Neural cell (in vitro differentiated cells): ENCODE measurements at regions not wholly inside any gene's neighbourhood (a gene's known extent, or its start where the extent isn't known, plus 50 kb on each side); places are given as distances from the start of the nearest gene placed in this dataset.

Source experiments
- H2AFZ ChIP-seq: fragments of 200-600, 300-800 bp; sonication (generic), shearing (Covaris generic); 2 replicates; pipeline ENCODE4 v1.6.0; 2014; ENCODE audit warnings: low read depth, mild to moderate bottlenecking, antibody characterized with exemption, low read length, moderate library complexity
- H3F3A ChIP-seq: fragments of 200-600 bp; shearing (Covaris generic); 2 replicates; pipeline ENCODE4 v1.6.1; 2016; ENCODE audit warnings: mild to moderate bottlenecking, moderate library complexity, mixed read lengths, antibody characterized with exemption, low read length; ENCODE audit not compliant: insufficient read depth, poor library complexity, severe bottlenecking
- H3K27ac ChIP-seq: fragments of 200-600, 300-800 bp; sonication (generic), shearing (Covaris generic); 2 replicates; pipeline ENCODE4 v1.5.1; 2014; ENCODE audit warnings: mild to moderate bottlenecking, low read length, moderate library complexity
- H3K27me3 ChIP-seq: fragments of 300-800, 200-600 bp; sonication (generic), shearing (Covaris generic); 2 replicates; pipeline ENCODE4 v1.6.0; 2014; ENCODE audit warnings: mild to moderate bottlenecking, low read depth, low read length, moderate library complexity; ENCODE audit not compliant: insufficient read depth
- H3K36me3 ChIP-seq: fragments of 300-800, 200-600 bp; sonication (generic), shearing (Covaris generic); 2 replicates; pipeline ENCODE4 v1.5.1; 2014; ENCODE audit warnings: mild to moderate bottlenecking, antibody characterized with exemption, low read length, moderate library complexity; ENCODE audit not compliant: insufficient read depth
- H3K4me2 ChIP-seq: fragments of 300-800, 200-600 bp; sonication (generic), shearing (Covaris generic); 2 replicates; pipeline ENCODE4 v1.6.0; 2014; ENCODE audit warnings: mild to moderate bottlenecking, low read length
- H3K4me3 ChIP-seq: fragments of 300-800, 200-600 bp; sonication (generic), shearing (Covaris generic); 2 replicates; pipeline ENCODE4 v1.5.1; 2014; ENCODE audit warnings: mild to moderate bottlenecking, low read length, moderate library complexity
- H3K79me2 ChIP-seq: fragments of 200-600 bp; shearing (Covaris generic); replicated peaks from 2 replicates; pipeline ENCODE4 v1.6.0; 2014; ENCODE audit warnings: mild to moderate bottlenecking, low read length, moderate library complexity; ENCODE audit not compliant: insufficient read depth
- H3K9ac ChIP-seq: fragments of 300-800, 200-600 bp; sonication (generic), shearing (Covaris generic); 2 replicates; pipeline ENCODE4 v1.6.1; 2016; ENCODE audit warnings: mild to moderate bottlenecking, low read length, mixed read lengths
- H3K9me2 ChIP-seq: fragments of 200-600 bp; shearing (Covaris generic); 2 replicates; pipeline ENCODE4 v1.6.1; 2016; ENCODE audit warnings: mild to moderate bottlenecking, low read length, mixed read lengths; ENCODE audit not compliant: insufficient read depth
- H3K9me3 ChIP-seq: fragments of 200-600, 300-800 bp; sonication (generic), shearing (Covaris generic); 2 replicates; pipeline ENCODE4 v1.6.1; 2016; ENCODE audit warnings: mild to moderate bottlenecking, mixed run types, low read length, moderate library complexity, mixed read lengths
- H4K20me1 ChIP-seq: fragments of 200-600 bp; shearing (Covaris generic); 2 replicates; pipeline ENCODE4 v1.6.1; 2016; ENCODE audit warnings: mild to moderate bottlenecking, mixed run types; ENCODE audit not compliant: insufficient read depth
- CTCF ChIP-seq: fragments of 450-650 bp; IDR thresholded peaks from 2 replicates; pipeline ENCODE4 v1.5.1; 2014; ENCODE audit warnings: antibody characterized with exemption, mild to moderate bottlenecking, moderate library complexity; ENCODE audit not compliant: poor library complexity, severe bottlenecking
- EP300 ChIP-seq: fragments of 450-650 bp; conservative IDR thresholded peaks from 2 replicates; pipeline ENCODE4 v1.6.1; 2014; ENCODE audit warnings: antibody characterized with exemption, mild to moderate bottlenecking, moderate library complexity; ENCODE audit not compliant: poor library complexity, severe bottlenecking
- EZH2 ChIP-seq: fragments of 200-600, 300-800 bp; shearing (Covaris generic), sonication (generic); IDR thresholded peaks from 2 replicates; pipeline ENCODE4 v1.6.1; 2014; ENCODE audit warnings: antibody characterized with exemption, low read length, borderline replicate concordance, mild to moderate bottlenecking; ENCODE audit not compliant: insufficient read depth, poor library complexity, severe bottlenecking
- MXI1 ChIP-seq: fragments of 450-650 bp; conservative IDR thresholded peaks from 2 replicates; pipeline ENCODE4 v1.6.1; 2014; ENCODE audit warnings: antibody characterized with exemption, mild to moderate bottlenecking; ENCODE audit not compliant: poor library complexity, severe bottlenecking
- POLR2AphosphoS5 ChIP-seq: IDR thresholded peaks from 2 replicates; pipeline ENCODE4 v1.6.1; 2012
- RAD21 ChIP-seq: fragments of 450-650 bp; conservative IDR thresholded peaks from 2 replicates; pipeline ENCODE4 v1.6.1; 2014; ENCODE audit warnings: antibody characterized with exemption, mild to moderate bottlenecking, moderate library complexity
- REST ChIP-seq: IDR thresholded peaks from 2 replicates; pipeline ENCODE4 v1.6.1; 2012; ENCODE audit warnings: borderline replicate concordance
- SMC3 ChIP-seq: fragments of 450-650 bp; conservative IDR thresholded peaks from 2 replicates; pipeline ENCODE4 v1.6.1; 2014; ENCODE audit warnings: antibody characterized with exemption, mild to moderate bottlenecking, moderate library complexity; ENCODE audit not compliant: poor library complexity
- TAF1 ChIP-seq: IDR thresholded peaks from 2 replicates; pipeline ENCODE4 v1.6.1; 2012; ENCODE audit warnings: low read depth

GRCh38 chr2:129118296-129118695 is 799.6 kb upstream of the HS6ST1 start:
- H3K27ac ChIP-seq, result no peak overlapping the region
- no peak overlapping the region for H3K4me3 ChIP-seq
- H3K4me2 ChIP-seq, result no peak overlapping the region
- TF ChIP-seq REST (no peak), RAD21 (no peak), POLR2AphosphoS5 (no peak), TAF1 (no peak), EP300 (no peak), SMC3 (no peak), MXI1 (no peak), EZH2 (no peak), CTCF (no peak)
- no peaks in the 10 kb centered on the region for H3K36me3 ChIP-seq
- no peak overlapping the region for H3K9ac ChIP-seq
- H4K20me1 ChIP-seq, result no peaks in the 10 kb centered on the region
- no peaks in the 10 kb centered on the region for H3K9me2 ChIP-seq
- no peak overlapping the region for H2AFZ ChIP-seq
- H3F3A ChIP-seq, result no peaks in the 10 kb centered on the region
- H3K27me3 ChIP-seq, result no peaks in the 10 kb centered on the region
- no peaks in the 10 kb centered on the region for H3K79me2 ChIP-seq
- H3K9me3 ChIP-seq, result no peaks in the 10 kb centered on the region

GRCh38 chr2:129129087-129129486 is 810.4 kb upstream of the HS6ST1 start:
- Histone ChIP-seq H3K9me2 (no peaks in the 10 kb centered on the region), H3K27me3 (no peaks in the 10 kb centered on the region), H3K4me2 (no peak overlapping the region), H3K9ac (no peak overlapping the region), H3K79me2 (no peaks in the 10 kb centered on the region), H3K4me3 (no peak overlapping the region), H2AFZ (no peak overlapping the region), H3K27ac (no peak overlapping the region), H3F3A (no peaks in the 10 kb centered on the region), H4K20me1 (no peaks in the 10 kb centered on the region), H3K9me3 (no peaks in the 10 kb centered on the region), H3K36me3 (no peaks in the 10 kb centered on the region)
- TF ChIP-seq EZH2 (no peak), SMC3 (no peak), POLR2AphosphoS5 (no peak), TAF1 (no peak), RAD21 (no peak), MXI1 (no peak), CTCF (no peak), REST (no peak), EP300 (no peak)
